Omental fat pad (tissue), 3 donors: ENCODE measurements at regions not wholly inside any gene's neighbourhood (a gene's known extent, or its start where the extent isn't known, plus 50 kb on each side); places are given as distances from the start of the nearest gene placed in this dataset.

ENCODE experiments used
- ATAC-seq: fragments of 150-250 bp; one replicate; pipeline ENCODE4 v1.9.1; 2016; ENCODE audit warnings: mild to moderate bottlenecking, moderate library complexity; ENCODE audit not compliant: low FRiP score
- DNase-seq: peaks from one replicate; pipeline ENCODE4 v3.0.0-alpha.2; 2019; ENCODE audit warnings: low spot score
- TF ChIP-seq, protein P1 (sequence below), 3 donors: fragments of 450-650 bp; IDR thresholded peaks; one replicate each; pipeline ENCODE4 v1.5.1; 2016 to 2017; ENCODE audit warnings: antibody characterized with exemption in 3 of 3, mild to moderate bottlenecking in 3 of 3, moderate library complexity in 2 of 3

DNA sequence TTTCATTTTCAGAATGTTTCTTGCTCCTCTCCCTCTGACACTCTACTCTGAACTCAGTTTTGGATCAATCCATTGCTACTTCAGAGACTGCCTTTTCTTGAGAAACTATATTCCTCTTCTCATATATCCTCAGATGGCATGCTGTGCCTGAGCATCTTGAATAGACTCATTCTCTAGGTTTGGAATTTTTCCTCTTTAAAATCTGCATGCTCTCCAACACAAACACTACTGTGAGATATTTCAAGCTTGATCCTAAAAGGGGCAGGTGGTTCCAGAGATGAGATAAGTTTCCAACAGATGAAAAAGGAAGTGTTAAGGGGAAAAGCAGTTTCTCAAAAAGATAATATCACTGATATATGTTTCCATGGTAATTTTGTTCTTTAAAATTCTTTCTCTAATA is 742.2 kb upstream of the EPHA6 start:
- ATAC-seq (no peak), DNase-seq (no peak)
- TF ChIP-seq, protein P1, sequence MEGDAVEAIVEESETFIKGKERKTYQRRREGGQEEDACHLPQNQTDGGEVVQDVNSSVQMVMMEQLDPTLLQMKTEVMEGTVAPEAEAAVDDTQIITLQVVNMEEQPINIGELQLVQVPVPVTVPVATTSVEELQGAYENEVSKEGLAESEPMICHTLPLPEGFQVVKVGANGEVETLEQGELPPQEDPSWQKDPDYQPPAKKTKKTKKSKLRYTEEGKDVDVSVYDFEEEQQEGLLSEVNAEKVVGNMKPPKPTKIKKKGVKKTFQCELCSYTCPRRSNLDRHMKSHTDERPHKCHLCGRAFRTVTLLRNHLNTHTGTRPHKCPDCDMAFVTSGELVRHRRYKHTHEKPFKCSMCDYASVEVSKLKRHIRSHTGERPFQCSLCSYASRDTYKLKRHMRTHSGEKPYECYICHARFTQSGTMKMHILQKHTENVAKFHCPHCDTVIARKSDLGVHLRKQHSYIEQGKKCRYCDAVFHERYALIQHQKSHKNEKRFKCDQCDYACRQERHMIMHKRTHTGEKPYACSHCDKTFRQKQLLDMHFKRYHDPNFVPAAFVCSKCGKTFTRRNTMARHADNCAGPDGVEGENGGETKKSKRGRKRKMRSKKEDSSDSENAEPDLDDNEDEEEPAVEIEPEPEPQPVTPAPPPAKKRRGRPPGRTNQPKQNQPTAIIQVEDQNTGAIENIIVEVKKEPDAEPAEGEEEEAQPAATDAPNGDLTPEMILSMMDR (IDR thresholded peaks at IDR 0.05) = no peak

DNA sequence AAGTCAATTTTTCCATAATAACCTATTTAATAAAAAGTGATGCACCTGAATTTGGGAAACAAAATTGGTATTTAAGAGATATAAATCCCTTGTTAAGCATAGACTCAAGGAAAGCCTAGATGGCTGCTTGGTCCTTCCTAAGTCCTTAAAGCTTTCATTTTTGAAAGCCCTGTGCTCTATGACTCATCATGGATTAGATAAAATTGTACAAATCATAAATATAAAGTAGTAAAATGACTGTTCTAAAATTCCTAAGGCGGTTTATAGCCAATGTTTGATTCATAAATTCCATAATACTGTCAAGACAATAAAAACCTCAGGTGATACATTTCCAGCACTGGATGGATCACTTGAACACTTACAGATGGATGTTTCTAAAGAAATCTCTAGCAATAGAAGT is 730.8 kb upstream of the EPHA6 start:
- DNase-seq = no peak
- no peak for ATAC-seq
- TF ChIP-seq, protein P1 (IDR thresholded peaks at IDR 0.05) = no peak

DNA sequence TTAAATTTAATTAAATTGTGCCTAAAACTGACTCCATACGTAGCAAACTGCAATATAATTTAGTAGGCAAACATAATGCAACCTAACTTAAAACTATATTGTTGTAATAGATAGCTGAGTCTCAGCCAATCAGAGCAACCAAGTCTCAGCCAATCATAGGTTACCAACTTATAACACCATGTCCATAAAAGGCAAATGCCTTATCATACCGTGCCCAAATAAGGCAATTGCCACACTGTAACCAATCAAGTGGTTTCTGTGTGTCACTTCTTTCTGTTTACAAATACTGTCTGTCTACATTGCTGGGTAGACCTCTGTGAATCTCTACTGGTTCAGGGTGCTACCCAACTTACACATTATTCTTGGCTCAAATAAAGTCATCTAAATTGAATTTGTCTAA is 728.4 kb upstream of the EPHA6 start:
- DNase-seq = no peak
- no peak for ATAC-seq
- TF ChIP-seq, protein P1 (IDR thresholded peaks at IDR 0.05) = no peak

- TF ChIP-seq, protein P1 (IDR thresholded peaks at IDR 0.05) = no peak
- ATAC-seq (no peak), DNase-seq (no peak)
Observed at GRCh38 chr3:96101006-96101560, 713.3 kb upstream of the EPHA6 start.

GRCh38 chr3:96106701-96107100 is 707.7 kb upstream of the EPHA6 start:
- ATAC-seq (no peak), DNase-seq (no peak)
- TF ChIP-seq, protein P1 (IDR thresholded peaks at IDR 0.05) = no peak
